Left hindlimb (tissue), 1 donor: ENCODE measurements at regions not wholly inside any gene's neighbourhood (a gene's known extent, or its start where the extent isn't known, plus 50 kb on each side); places are given as distances from the start of the nearest gene placed in this dataset.
"Not testable (repeated sequence)": the region's sequence is repeated elsewhere in the genome, so short reads cannot be mapped to it uniquely, and the experiment has no call there.

Experiments
- DNase-seq: peaks from one replicate; pipeline ENCODE4 v3.0.0-alpha.2; 2018

GRCh38 chr1:181260994-181261393 lies 172.5 kb downstream of the IER5 start:
- DNase-seq: no peak

GRCh38 chr1:181262069-181262468 lies 173.6 kb downstream of the IER5 start:
- no peak for DNase-seq

- DNase-seq: no peak
These were observed 174.9 kb downstream of the IER5 start for GRCh38 chr1:181263444-181263843.

- no peak for DNase-seq
These were observed 176.3 kb downstream of the IER5 start for GRCh38 chr1:181264821-181265220.

GRCh38 chr1:181284978-181285377 lies 196.5 kb downstream of the IER5 start:
- DNase-seq: no peak

GRCh38 chr1:181295217-181295616 lies 188.1 kb upstream of the CACNA1E start:
- no peak for DNase-seq

GRCh38 chr1:181296180-181296579 lies 187.1 kb upstream of the CACNA1E start:
- DNase-seq: no peak

GRCh38 chr1:181308098-181308497 lies 175.2 kb upstream of the CACNA1E start:
- DNase-seq: no peak

- DNase-seq: no peak
These were observed 172.8 kb upstream of the CACNA1E start for GRCh38 chr1:181310560-181310959.

- DNase-seq: no peak
These were observed 170.4 kb upstream of the CACNA1E start for GRCh38 chr1:181312946-181313345.

- DNase-seq: no peak
These were observed 169.9 kb upstream of the CACNA1E start for GRCh38 chr1:181313466-181313865.

GRCh38 chr1:181314010-181314409 lies 169.3 kb upstream of the CACNA1E start:
- no peak for DNase-seq

GRCh38 chr1:181314959-181315358 lies 168.4 kb upstream of the CACNA1E start:
- no peak for DNase-seq

GRCh38 chr1:181317261-181317930 lies 165.9 kb upstream of the CACNA1E start:
- DNase-seq: no peak

GRCh38 chr1:181318022-181318857 lies 165.1 kb upstream of the CACNA1E start:
- DNase-seq: no peak

GRCh38 chr1:181318858-181319235 lies 164.5 kb upstream of the CACNA1E start:
- DNase-seq: no peak

- no peak for DNase-seq
These were observed 163.4 kb upstream of the CACNA1E start for GRCh38 chr1:181319907-181320306.

GRCh38 chr1:181324797-181325616 lies 158.3 kb upstream of the CACNA1E start:
- DNase-seq: no peak

GRCh38 chr1:181325765-181326164 lies 157.6 kb upstream of the CACNA1E start:
- DNase-seq: not testable (repeated sequence)

- no peak for DNase-seq
These were observed 157.0 kb upstream of the CACNA1E start for GRCh38 chr1:181326348-181326747.

- DNase-seq: no peak
These were observed 155.5 kb upstream of the CACNA1E start for GRCh38 chr1:181327796-181328195.

- DNase-seq: no peak
These were observed 148.6 kb upstream of the CACNA1E start for GRCh38 chr1:181334724-181335123.

GRCh38 chr1:181335631-181336030 lies 147.7 kb upstream of the CACNA1E start:
- no peak for DNase-seq
